Testis (tissue), 2 donors: ENCODE measurements at regions not wholly inside any gene's neighbourhood (a gene's known extent, or its start where the extent isn't known, plus 50 kb on each side); places are given as distances from the start of the nearest gene placed in this dataset.

Source experiments
- CTCF ChIP-seq, 3 experiments: fragments of 450-650 bp in 2 of 3; fragments of 200-600 bp in 1 of 3; sonication (generic) in 1 of 3; IDR thresholded peaks; one replicate each; pipeline ENCODE4 v1.5.1; 2016 to 2019; ENCODE audit warnings: antibody characterized with exemption in 3 of 3, mild to moderate bottlenecking in 2 of 3, moderate library complexity in 1 of 3
- POLR2A ChIP-seq: fragments of 450-650 bp; IDR thresholded peaks from one replicate; pipeline ENCODE4 v1.6.1; 2017; ENCODE audit warnings: antibody characterized with exemption, mild to moderate bottlenecking, moderate library complexity

GRCh38 chr3:184659797-184660301, 52.0 kb downstream of the MAGEF1 start:
- no peak for TF ChIP-seq POLR2A
- no peak for TF ChIP-seq CTCF (IDR thresholded peaks at IDR 0.05)
